ENCODE measurements at regions not wholly inside any gene's neighbourhood (a gene's known extent, or its start where the extent isn't known, plus 50 kb on each side); places are given as distances from the start of the nearest gene placed in this dataset.

GRCh38 chr13:34816908-34817665 is 125.0 kb upstream of the NBEA start (continued):
- no peak for TF ChIP-seq REST (IDR thresholded peaks at IDR 0.05)
- no peak for TF ChIP-seq MAX (IDR thresholded peaks at IDR 0.05)
- TF ChIP-seq ATF3 (IDR thresholded peaks at IDR 0.05) = no peak

- no peak overlapping the region for H3K9ac ChIP-seq (ENCODE audit: low read depth in 1 of 2, low read length in 2 of 2)
- H3K4me3 ChIP-seq (ENCODE audit: low read depth in 1 of 3, low read length in 3 of 3) = no peak overlapping the region
- DNase-seq (ENCODE audit: low spot score) = no peak
- no peaks in the 10 kb centered on the region for H3K36me3 ChIP-seq (ENCODE audit: control insufficient read depth in 4 of 4, insufficient read depth in 3 of 4, low read depth in 1 of 4, low read length in 3 of 4)
- WGBS = 92% methylated on average over 1 of the region's 1 CpG
- H3K4me1 ChIP-seq (ENCODE audit: control insufficient read depth in 4 of 4, insufficient read depth in 4 of 4, low read length in 3 of 4) = no peaks in the 10 kb centered on the region
- no peaks in the 10 kb centered on the region for H3K9me3 ChIP-seq (ENCODE audit: control insufficient read depth in 4 of 4, low read length in 3 of 4)
- H3K27me3 ChIP-seq (ENCODE audit: control insufficient read depth in 4 of 4, insufficient read depth in 4 of 4, low read length in 3 of 4) = no peaks in the 10 kb centered on the region
- H3K27ac ChIP-seq (ENCODE audit: low read depth in 1 of 2, low read length in 2 of 2) = no peak overlapping the region
- TF ChIP-seq EGR1 (IDR thresholded peaks at IDR 0.05; ENCODE audit: low read depth in 2 of 2) (no peak), FOXA1 (IDR thresholded peaks at IDR 0.05) (no peak), ATF3 (IDR thresholded peaks at IDR 0.05) (no peak), ZBTB33 (IDR thresholded peaks at IDR 0.05) (no peak), MAX (IDR thresholded peaks at IDR 0.05) (no peak), RXRA (IDR thresholded peaks at IDR 0.05) (no peak), GABPA (IDR thresholded peaks at IDR 0.05 in 1 of 2, conservative IDR thresholded peaks at IDR 0.05 in 1 of 2) (no peak), JUND (IDR thresholded peaks at IDR 0.05) (no peak), NR2F2 (IDR thresholded peaks at IDR 0.05) (no peak), TAF1 (conservative IDR thresholded peaks at IDR 0.05) (no peak), REST (IDR thresholded peaks at IDR 0.05) (no peak), HNF4A (conservative IDR thresholded peaks at IDR 0.05) (no peak), RAD21 (IDR thresholded peaks at IDR 0.05) (no peak), SP1 (IDR thresholded peaks at IDR 0.05) (no peak), HNF4G (IDR thresholded peaks at IDR 0.05) (no peak), FOXA2 (IDR thresholded peaks at IDR 0.05) (no peak), YY1 (IDR thresholded peaks at IDR 0.05) (no peak)
Observed at GRCh38 chr13:34822650-34823049, 119.4 kb upstream of the NBEA start.

Data from liver (tissue), 7 donors.